NCI-H748 treated with DMSO at 0.1 percent for 48 hours (cell line): ENCODE measurements at regions not wholly inside any gene's neighbourhood (a gene's known extent, or its start where the extent isn't known, plus 50 kb on each side); places are given as distances from the start of the nearest gene placed in this dataset.
"Not testable (repeated sequence)": the region's sequence is repeated elsewhere in the genome, so short reads cannot be mapped to it uniquely, and the experiment has no call there.

Source experiments
- DNase-seq: peaks from one replicate; lab custom pipeline; 2025; lab: John Stamatoyannopoulos, UW

DNA sequence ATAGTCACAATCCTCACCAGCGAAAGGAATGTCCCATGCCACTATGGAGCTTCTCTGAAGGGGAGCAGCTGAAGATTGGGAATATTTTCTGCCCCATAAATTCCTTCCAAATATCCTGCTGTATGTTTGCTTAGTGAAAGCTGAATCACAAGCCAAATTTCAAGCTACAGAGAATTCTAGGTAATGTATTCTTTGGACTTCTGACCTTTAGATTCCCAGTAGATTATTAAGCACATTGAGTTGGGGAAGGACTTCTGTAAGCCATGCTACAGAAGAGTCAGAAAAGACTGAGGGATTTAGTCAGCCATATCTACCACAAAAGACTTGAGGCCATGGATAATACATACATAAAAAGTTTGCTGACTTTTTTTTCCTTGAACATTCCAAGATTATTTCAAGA lies 1342.0 kb upstream of the NUDT12 start:
- no peak for DNase-seq

DNA sequence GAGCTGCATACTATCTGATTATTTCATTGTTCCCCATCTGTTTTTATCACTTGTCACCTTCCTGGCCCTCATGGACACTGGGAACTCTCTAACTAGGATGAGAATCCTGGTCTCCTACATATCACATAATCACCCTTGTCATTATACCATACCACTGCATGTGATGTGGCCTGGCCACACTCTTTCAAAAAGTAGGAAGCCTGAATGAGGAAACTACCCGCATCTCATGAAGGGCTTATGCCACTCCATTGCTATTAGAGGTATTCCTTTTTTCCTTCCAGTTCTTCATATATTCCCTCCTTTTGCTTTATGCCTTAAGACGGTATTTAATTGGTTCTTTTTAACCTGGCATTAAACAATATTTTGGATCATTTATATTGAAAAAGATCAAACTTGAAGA lies 1341.4 kb upstream of the NUDT12 start:
- DNase-seq: no peak

DNA sequence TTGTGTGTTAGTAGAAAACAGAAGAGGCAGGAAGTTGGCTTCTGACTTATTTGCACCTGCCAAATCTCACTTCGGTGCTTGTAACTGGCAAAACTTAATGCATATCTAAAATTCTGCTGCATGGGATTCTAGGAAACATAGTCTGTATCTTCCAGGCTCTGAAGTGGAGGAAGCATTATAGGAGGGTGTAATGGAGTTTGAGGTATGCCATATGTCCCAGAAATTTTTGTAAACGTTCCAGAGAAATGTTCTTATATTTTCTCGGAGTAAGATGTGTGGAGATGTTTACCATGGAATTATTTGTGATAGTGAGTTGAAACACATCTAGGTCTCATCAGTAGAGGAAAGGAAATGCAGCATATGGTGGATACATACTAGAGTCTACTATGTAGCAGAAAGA lies 1329.0 kb upstream of the NUDT12 start:
- no peak for DNase-seq

DNA sequence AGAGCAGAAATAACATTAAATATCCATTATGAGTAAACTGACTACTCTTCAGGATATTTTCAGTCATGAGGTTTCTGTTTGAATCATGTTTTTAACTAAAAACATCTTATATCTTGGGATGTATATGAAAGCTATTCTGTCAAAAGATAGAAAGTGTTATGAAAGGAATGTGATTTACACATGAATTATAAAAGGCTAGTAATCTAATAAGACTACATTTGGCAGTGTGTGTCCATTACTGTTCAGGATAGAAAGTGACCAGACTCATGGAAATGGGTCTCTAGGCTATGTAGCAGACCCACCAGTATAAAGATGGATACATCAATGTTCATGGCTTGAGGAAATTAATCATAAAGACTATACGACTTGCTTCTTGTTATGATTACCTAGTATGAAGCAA lies 1328.2 kb upstream of the NUDT12 start:
- no peak for DNase-seq

DNA sequence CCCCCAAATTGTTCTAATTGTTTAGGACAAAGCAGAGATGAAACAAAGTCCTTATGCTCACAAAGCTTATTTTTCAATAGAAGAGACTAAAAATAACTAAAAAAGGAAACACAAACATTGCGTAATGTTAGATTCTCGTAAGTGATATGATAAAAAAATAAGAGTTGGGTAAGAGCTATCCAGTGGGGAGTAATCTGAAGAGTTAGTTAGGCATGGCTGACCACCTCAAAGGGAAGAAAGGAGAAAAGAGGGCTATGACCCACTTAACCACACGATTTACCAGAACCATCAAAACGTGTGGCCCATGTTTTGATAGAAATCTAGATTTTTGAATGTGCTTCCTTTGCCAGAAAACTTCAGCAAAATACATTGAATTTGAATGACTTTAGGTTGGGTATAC lies 1296.8 kb upstream of the NUDT12 start:
- no peak for DNase-seq

DNA sequence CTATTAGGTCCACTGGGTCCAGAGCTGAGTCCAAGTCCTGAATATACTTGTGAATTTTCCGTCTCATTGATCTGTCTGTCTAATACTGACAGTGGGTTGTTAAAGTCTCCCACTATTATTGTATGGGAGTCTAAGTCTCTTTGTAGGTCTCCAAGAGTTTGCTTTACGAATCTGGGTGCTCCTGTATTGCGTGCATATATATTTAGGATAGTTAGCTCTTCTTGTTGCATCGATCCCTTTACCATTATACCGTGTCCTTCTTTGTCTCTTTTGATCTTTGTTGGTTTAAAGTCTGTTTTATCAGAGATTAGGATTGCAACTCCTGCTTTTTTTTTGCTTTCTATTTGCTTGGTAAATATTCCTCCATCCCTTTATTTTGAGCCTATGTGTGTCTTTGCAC lies 1289.5 kb upstream of the NUDT12 start:
- DNase-seq: not testable (repeated sequence)

DNA sequence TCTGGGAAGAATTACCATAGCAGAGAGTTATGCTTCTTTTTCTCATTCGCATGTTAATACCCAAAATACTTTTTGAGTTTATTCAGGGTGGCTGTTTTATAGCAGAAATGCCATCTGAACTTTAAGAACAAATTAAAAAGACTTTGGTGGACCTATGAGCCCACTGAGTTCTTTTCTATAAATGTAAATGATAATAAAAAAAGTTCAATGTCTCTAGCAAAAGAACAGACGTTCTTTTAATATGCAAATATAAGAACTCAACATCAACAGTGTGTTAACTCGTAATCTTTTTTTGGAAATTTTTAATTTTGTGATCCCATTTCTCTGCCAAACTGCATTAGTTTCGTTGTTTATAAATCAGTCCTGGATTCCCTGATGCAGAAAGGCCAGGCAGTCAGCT lies 1283.0 kb upstream of the NUDT12 start:
- DNase-seq: no peak

DNA sequence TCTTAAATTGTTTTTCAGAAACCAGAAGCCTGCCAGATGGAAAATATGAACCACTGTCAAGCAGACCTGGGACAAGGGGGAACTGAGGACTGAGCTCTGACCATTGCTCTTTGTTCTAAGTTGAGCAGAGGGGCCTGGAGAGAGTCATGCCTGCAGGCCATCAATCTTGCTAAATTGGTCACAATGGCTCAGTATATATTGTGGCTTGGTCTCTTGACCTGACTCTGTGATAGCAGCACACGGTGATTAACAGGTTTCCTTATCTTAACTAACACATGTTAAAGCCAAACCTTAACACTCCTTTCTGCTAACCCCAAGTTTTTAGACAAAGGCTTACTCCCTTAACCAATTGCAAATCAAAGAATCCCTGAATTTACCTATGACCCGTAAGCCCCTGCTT lies 1281.2 kb upstream of the NUDT12 start:
- DNase-seq: no peak

DNA sequence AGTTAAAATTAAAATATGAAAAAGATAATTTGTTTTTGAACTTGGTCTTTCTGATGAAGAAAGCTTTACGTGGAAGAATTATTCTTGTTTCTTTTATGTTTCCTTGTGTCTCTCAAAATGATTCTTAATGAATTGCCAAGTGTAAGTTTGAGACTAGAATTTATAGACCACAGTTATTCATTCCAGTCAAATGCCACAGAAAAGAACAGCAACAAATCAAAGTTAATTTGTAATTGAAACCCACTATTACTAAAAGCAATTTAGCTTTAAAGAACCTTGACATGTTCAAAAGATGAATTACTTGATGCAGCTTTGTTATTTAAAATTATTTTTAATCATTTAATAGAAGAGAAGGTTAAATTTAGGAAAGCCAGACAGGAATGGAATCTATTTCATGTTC lies 1277.7 kb upstream of the NUDT12 start:
- DNase-seq: no peak

DNA sequence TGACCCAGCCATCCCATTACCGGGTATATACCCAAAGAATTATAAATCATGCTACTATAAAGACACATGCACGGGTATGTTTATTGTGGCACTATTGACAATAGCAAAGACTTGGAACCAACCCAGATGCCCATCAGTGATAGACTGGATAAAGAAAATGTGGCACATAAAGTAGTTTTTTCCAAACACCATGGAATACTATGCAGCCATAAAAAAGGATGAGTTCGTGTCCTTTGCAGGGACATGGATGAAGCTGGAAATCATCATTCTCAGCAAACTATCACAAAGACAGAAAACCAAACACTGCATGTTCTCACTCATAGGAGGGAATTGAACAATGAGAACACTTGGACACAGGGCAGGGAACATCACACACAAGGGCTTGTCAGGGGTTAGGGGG lies 1268.9 kb upstream of the NUDT12 start:
- not testable (repeated sequence) for DNase-seq

DNA sequence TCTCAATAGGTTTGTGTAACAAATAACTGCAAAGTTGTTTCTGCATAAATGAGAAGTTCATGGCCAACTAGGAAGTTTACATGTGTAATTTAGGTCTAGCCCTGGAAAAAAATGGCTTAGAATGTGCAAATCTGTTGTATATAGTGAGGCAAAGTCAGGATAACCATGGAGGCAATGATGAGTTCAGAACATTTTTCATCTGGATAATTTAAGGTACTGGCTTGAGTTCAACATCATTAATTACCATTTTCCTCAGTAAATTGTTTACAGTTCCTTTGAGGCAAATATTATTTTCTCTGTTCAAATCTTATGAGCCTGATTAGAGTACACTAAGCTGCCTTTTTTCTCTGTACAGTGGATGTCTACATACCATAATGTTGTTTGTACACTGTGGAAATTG lies 1259.0 kb upstream of the NUDT12 start:
- DNase-seq: no peak

DNA sequence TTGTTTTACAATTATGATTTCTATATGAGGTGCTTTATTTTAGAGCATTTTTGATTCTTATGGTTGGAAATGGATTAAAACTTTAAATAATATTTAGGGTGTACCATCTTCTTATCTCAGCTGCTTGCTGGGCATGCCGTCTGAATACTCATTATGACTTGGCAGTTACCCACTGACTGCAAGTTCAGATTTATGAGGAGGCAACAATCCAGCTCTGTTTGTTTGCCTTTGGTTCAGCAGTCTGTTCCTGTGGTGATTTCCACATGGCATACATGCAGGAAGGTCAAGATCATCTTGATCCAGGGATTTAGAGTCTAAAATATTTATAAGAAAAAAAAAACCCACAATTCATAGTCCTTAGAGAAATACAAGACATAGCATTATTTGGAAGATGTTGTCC lies 1254.5 kb upstream of the NUDT12 start:
- no peak for DNase-seq

DNA sequence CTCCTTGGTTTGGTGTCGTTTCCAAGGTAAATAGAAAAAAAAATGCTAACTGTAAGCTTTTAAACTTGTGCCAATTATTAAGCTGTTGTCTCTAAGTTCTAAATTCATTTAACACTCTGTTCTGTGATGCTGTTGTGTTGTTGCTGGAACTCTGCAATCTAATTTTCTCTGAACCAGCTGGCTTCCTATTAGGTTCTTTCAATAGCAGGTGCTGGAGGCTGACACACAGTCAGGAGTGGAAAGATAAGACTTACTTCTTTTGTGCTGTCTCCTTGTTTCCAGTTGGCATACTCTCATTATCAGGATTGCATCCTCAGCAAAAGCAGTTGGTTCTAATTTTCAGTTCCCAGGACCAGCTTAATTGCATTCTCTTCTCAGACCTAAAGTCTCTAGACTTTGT lies 1252.6 kb upstream of the NUDT12 start:
- no peak for DNase-seq

DNA sequence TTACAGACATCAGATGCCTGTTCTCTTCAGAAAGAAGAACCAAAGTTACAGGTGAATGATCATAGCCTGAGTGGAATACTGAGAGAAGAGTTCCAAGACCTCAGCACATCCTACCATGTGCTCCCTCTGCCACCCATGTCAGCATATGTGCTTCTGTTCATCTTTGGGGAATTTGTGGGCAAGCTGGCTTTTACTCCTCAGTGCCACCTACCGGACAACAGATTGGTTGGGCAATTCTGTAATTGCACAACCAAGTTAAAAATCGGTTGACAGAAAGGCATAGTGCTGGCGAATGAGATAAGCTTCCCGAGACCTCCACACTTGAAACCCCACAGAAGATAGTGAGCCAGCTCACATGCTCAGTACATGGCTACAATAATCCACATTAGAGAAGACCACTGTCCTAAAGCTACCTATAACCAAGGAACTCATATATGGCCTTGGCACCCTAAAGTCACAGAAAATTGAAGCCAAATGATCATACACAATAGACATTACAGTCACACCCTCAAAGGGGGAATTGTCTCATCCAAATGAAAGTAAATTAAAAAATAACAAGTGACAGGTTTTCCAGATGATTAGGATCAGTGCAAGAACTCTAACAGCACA lies 1238.0 kb upstream of the NUDT12 start:
- DNase-seq: no peak

DNA sequence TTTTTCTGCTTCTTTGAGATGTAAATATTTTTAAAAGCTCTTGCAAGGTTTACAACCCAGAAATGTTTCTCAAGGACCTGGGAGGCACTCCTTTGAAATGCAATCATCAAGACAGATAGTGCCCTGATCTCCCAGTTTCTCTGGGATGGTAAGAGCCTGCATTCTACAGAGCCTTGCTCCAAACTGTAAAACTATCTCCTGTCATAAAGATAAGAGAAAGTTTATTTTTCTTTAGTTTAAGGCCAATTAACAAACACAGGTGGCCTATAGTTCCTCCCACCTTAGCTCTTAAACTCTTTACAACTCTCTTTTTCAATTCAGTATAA lies 1231.1 kb upstream of the NUDT12 start:
- no peak for DNase-seq

DNA sequence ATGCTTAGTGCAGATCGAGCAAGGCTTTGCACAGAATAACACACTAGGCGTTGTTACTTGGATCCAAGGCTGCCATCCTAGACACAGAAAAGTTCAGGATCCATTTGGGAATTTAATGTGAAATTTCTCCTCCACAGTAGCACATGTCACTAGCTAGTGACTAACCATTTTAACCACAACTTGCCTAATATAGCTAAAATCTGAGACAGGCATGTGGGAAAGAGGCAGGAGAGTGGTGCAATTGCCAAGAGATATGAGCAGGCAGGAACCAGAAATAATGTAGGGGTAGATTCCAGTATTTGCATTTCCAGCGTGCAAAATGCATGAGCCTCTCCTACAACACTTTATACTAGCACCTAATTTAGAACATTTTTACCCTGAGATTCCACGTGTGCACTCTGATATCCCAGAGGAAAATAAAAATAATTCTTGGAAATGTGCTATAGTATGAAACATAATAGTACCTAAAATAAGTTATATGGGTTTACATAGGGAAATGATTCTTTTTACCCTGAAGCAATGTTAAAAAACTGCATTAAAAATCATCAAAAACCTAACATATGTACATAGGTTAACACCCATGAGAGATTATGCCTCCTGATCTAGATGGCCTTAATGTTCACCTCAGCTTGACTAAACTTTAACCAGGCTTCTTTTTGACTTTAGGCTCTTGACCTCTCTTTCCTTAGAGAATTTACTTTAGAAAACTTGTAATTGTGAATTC lies 1230.6 kb upstream of the NUDT12 start:
- DNase-seq: no peak

DNA sequence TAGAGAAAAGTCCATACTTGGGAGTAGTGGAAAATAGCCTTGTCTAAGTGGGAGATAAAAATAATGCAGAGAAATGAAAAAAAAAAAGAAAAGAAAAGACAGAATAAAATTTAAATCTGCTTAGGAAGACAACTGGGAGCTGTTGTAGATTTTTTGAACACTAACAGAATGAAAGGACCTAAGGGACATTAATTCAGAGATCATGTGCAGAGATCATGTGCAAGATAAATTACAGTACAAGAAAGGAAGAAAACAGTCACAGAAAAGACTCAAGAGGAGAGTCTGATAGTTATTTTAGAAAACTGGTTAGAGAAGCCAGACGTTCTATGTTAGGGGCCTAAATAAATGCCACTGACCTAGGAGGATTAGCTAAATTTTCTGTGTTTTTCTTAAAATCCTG lies 1226.8 kb upstream of the NUDT12 start:
- DNase-seq: no peak

DNA sequence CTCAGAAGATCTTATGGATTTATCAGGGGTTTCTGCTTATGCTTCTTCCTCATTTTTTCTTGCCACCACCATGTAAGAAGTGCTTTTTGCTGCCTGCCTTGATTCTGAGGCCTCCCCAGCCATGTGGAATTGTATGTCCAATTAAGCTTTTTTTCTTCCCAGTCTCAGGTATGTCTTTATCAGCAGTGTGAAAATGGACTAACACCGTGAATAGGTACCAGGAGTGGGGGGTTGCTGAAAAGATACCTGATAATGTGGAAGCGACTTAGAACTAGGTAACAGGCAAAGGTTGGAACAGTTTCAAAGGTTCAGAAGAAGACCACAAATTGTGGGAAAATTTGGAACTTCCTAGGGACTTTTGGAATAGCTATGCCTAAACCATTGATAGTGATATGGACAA lies 1222.5 kb upstream of the NUDT12 start:
- no peak for DNase-seq

DNA sequence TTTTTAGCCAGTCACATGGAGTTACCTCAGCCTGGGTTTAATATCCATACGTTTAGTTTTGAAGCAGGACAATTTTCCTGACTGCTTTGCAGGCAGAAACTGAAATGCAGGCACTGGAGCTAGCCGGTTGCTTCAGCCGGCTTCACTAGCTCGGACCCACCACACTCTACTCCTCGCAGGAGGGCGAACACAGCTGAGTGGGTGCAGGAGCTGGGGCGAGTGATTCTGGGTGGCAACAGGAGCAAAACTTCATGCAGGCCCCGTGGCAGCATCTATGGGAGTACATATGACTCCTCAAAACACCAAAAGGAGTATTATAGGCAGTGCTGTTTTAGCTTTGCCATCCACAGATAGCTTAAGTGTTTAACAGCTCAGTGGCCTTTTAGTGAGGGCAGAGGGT lies 1211.8 kb upstream of the NUDT12 start:
- no peak for DNase-seq

DNA sequence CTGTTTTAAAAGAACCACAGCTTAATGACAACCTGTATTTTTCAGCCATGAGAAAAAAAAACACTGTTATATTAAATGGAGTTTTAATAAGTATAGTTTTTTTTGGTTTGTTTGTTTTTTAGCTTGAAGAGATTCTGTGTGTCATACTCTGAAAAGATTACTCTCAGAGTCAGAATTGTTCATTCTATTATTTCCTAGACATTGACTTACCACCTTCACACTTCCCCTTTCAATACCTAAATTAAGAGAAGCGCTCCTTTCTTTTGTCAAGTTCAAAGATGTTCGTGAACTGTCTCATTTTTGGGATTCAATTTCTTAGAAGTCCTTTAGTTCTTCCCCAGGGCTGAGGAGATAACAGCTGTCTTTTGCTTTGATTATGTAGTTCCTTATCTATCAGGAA lies 1201.6 kb upstream of the NUDT12 start:
- no peak for DNase-seq

DNA sequence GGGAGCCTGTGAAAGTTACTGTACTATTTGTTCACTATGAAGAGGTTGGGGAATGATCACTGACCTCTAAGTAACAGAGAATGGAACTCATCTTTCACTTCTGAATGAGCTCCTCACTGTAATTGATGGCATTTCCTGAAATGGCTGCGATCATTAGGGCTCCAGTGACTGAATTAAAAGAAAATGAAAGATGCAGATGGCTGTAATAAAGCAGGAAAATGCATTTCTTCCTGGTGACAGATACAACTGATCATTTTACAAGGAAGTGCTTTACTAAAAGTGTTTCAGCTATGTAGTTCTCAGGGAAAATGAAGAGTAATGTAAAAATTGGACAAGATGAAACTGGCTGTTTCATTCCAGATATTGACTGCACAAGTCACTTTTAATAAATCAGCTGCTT lies 1200.6 kb upstream of the NUDT12 start:
- no peak for DNase-seq

DNA sequence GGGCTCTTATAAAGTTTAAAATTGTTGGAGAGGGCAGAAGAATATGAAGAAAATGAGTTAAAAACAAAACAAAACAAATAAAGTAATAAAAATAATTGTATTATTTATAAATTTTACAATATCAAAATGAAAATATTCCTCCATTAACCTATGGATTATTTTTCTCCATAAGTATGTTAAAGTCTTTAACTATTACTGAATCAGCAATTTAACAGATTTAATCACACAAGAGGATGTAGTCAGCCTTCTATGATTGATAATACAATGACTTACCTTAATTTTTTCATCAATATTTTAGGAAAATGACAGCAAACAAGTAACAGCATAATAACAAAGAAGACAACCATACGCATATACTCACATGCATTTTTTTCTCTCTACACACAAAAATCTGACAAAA lies 1195.3 kb upstream of the NUDT12 start:
- no peak for DNase-seq

DNA sequence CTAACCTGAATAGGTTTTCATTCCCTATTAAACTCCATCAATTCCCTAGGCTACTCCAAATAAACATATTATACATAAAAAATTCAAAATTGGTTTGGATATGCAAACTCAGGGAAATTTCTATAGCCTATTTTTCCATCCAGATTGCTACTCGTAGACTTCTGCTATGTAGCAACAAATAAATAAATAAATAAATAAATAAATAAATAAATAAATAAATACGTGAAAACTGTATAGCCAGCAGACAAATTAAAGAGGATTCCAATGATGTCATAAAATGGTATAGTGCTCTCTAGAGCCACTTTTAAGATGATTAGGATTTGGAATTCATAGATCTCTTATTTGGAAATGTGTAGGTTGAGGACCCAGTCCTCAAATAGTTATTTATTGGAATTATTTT lies 1193.2 kb upstream of the NUDT12 start:
- DNase-seq: no peak

DNA sequence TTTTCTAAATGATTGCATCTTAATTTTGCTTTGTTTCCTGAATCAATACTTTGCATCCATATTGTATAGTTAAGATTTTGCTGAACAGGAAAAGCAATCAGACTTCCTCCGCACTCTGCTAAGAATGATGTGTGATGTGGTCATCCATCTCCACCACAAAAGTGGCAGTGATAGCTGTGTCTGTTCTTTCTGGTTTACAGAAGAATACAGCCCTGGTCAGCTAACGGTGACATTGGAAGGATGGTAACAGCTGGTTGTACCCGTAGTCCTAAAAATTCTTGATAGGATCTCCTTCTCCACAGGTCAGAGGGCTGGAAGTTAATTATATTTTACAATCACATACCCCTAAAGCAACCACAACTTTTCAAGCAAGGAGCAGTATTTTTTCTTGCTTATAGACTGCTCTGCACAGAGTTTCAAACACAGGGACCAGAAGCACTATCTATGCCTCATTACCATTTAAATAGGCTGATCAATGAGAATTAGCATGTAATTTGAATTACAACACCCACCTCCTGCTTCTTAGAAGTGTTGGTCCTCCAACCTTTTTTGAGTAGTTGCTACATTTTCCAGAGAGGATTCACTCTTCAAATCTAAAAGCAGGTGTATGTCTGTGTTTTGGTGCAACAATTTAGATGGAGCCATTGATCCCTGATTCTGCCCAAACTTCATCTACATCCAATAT lies 1191.9 kb upstream of the NUDT12 start:
- no peak for DNase-seq
